GM18520 (cell line): ENCODE measurements at regions not wholly inside any gene's neighbourhood (a gene's known extent, or its start where the extent isn't known, plus 50 kb on each side); places are given as distances from the start of the nearest gene placed in this dataset.
"Not testable (repeated sequence)": the region's sequence is repeated elsewhere in the genome, so short reads cannot be mapped to it uniquely, and the experiment has no call there.

Experiments
- ATAC-seq: cut with Tn5 transposase; IDR thresholded peaks from one replicate; pipeline ENCODE4 v1.9.1; 2021; ENCODE audit not compliant: unreplicated experiment

- no peak for ATAC-seq
Measured at GRCh38 chr10:63773962-63774361, 252.8 kb downstream of the REEP3 start.

- ATAC-seq, result no peak
Measured at GRCh38 chr10:63780101-63780500, 258.9 kb downstream of the REEP3 start.

DNA sequence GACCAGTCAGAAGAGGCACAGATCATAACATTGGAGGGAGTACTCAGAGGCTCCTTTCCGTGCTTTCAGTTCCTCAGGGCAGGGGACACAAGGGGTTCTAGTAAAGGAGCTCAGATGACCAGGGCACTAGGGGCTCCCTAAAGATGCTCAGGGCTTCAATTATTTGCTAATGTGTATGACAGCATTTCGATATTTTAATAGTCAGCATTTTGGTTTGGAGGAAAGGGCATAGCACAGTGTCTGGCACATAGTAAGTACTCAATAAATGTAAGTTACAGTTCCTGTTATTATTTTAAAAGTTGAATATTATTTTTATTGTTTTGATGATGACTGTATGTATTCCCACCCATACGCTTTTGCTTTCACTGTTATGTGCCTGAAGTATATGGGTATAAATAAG lies 260.0 kb downstream of the REEP3 start:
- no peak for ATAC-seq

GRCh38 chr10:63783882-63784281 lies 262.7 kb downstream of the REEP3 start:
- ATAC-seq, result no peak

DNA sequence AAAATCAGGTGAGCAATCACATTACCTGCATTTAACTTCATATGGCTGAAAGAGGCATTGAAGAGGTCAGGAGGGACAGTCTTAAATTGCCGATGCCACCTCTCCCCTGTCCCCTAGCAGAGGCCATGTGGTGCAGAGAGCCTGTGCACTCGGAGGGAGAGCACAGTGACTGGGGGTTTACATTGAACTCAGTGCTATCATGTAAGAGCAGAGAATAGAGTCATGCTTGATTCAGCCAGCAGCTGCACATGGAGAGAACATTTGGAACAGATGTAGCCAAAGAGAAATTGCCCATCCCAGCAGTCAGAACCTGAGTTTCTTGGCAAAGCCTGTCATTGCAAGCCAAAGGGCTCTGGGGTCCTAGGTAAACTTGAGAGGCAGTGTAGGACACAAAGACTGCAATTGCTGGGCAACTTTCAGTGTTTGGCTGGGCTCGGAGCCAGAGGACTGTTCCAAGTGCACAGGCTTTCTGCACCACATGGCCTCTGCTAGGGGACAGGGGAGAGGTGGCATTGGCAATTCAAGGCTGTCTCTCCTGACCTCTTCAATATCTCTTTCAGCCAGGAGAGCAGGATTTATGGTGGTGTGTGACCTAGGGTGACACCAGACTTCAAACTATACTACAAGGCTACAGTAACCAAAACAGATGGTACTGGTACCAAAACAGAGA lies 267.1 kb downstream of the REEP3 start:
- ATAC-seq, result no peak

GRCh38 chr10:63795094-63795860 lies 274.1 kb downstream of the REEP3 start:
- ATAC-seq, result no peak

DNA sequence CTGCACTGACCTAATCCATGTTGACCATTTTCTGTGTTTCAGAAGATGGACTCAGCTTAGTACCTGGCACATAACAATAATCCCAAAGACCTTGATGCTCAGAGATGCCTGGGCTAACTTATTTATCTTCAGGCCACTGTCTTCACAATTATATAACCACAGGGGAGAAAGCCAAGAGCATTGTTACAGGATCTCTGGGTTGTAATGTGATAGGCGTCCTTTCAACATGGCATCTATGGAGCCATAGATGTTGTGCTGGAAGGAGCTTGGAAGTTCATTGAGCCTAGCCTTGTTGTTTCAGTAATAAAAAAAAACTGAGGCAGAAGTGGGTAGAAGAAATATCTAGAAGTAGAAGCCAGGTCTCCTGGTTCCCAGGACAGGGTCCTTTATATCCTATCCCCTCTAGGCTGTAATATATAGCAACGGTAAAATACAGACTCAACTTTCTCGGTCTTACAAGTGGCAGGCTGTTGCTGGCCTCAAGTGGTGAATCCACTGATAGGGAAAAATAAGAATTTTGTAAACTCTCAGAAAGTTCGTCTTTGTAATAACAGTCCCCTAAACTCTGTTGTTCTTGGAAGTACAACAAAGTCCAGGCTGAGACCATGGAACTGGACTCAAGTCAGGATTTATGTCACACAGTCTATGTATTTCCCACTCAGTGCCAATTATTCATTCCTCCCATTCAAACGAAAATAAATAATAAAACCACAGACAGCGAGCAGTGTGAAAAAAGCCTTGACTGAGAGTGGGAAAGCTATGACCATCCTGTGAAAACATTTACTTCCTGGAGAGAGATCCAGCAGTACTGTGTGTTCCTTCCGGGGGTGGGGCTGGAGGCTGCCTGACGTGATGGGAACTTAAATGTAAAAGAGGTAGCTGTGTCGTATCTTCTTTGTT lies 277.6 kb downstream of the REEP3 start:
- ATAC-seq, result no peak

- ATAC-seq, result no peak
Measured at GRCh38 chr10:63799521-63800300, 278.5 kb downstream of the REEP3 start.

DNA sequence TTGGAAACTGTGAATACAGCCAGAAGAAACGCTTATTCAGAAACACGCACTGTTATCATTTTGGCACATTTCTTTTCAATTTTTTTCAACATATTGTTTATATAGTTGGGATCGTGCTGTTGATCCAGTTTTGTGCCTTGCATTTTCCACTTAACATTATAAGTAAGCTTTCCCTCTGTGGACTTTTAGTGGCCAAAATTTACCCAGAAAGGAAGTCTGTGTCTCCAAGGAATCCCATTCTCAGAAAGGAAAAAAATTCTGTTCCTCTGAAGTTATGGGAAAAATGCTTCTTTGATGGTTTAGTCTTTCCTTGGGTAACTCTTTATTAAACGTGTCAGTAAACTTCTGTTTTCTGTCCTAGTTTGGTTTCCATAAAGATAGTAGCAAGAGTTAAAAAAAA lies 280.0 kb downstream of the REEP3 start:
- no peak for ATAC-seq

DNA sequence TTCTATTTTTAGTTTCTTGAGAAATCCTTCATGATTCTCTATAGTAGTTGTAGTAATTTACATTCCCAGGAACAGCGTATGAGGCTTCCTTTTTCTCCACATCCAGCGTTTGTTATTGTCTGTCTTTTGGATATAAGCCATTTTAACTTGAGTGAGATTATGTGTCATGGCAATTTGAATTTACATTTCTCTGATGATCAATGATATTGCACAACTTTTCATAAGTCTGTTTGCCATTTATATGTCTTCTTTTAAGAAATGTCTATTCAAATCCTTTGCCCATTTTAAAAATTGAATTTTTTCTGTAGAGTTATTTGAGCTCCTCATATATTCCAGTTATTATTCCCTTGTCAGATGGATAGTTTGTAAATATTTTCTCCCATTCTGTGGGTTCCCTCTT lies 285.1 kb downstream of the REEP3 start:
- ATAC-seq, result no peak

DNA sequence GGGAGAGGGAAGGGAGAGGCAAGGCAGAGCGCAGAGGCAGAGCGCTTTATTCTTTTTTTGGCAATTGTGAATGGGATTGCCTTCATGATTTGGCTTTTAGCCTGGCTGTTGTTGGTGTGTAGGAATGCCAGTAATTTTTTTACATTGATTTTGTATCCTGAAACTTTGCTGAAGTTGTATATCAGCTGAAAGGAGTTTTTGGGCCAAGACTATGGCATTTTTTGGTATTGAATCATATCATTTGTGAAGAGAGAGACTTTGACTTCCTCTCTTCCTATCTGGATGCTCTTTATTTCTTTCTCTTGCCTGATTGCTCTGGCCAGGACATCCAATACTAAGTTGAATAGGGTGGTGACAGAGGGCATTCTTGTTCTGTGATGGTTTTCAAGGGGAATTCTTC lies 291.3 kb downstream of the REEP3 start:
- no peak for ATAC-seq

DNA sequence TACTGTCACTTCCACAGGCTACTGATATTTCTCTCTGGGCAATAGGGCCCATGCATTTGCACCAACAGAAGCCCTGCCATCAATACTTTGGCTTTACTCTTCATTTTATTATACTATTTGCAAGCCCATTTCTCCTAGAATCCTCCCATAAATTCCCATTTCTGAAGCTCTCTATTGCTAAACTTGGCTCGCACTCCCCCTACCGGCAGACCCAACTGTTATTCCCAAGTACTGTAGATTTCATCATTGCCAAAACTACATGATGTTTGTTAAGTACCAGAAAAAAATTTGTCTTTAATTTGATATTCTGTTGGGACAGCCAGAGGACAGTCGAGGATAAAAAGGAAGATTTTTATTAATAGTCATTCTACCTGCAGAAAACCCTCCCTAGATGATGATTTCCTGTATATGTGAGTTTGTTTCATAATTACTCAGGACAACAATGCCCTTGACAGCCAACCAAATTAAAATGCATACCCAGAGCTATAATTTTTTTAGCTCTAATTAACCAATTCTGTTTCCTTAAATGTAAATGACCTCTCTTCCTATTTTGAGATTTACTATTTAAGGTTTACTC lies 298.6 kb downstream of the REEP3 start:
- no peak for ATAC-seq

- no peak for ATAC-seq
Measured at GRCh38 chr10:63822496-63822895, 301.3 kb downstream of the REEP3 start.

DNA sequence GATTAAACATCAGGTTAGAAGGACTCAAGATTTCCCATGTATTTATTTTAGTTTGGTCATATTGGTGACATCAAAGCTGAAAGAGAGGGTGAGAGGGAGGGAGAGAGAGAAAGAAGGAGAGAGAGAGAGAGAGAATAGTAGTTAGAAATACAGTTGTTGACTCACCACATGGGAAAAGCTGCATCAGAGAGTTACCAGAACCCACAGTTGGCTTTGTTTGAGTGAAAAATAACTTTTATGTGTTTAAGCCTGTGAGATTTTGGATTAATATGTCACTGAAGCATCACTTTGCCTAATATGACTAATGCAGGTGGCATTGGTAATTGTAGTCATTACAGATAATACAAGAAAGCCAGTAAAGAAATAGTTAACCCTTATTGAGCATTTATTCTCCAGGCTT lies 303.9 kb downstream of the REEP3 start:
- ATAC-seq, result no peak

DNA sequence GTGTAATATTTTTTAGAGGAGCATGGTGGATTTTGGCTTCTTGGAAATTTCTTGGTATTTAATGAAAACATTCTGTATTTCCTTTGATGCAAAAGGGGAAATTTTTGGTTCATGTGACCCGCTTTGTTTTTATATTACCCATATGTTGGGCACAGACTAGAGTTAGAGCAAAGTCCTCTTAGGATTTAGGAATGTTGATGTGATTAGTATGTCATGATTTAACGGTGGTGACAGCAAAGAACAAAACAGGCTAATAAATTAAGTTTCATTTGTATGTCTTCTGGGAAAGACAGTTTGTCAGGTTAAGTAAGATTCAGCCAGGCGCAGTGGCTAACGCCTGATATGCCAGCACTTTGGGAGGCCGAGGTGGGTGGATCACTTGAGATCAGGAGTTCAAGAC lies 304.6 kb downstream of the REEP3 start:
- ATAC-seq, result no peak

DNA sequence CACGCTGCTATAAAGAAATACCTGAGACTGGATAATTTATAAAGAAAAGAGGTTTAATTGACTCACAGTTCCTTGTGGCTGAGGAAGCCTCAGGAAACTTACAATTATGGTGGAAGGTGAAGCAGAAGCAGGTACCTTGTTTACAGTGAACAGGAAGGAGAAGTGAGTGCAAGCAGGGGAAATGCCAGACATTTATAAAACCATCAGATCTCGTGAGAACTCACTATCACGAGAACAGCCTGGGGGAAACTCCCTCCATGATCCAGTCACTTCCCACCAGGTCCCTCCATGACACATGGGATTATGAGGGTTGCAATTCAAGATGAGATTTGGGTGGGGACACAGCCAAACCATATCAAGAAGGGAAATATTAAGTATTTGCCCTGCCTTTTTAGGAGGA lies 305.8 kb downstream of the REEP3 start:
- not testable (repeated sequence) for ATAC-seq

- ATAC-seq, result no peak
Measured at GRCh38 chr10:63829020-63829419, 307.8 kb downstream of the REEP3 start.

DNA sequence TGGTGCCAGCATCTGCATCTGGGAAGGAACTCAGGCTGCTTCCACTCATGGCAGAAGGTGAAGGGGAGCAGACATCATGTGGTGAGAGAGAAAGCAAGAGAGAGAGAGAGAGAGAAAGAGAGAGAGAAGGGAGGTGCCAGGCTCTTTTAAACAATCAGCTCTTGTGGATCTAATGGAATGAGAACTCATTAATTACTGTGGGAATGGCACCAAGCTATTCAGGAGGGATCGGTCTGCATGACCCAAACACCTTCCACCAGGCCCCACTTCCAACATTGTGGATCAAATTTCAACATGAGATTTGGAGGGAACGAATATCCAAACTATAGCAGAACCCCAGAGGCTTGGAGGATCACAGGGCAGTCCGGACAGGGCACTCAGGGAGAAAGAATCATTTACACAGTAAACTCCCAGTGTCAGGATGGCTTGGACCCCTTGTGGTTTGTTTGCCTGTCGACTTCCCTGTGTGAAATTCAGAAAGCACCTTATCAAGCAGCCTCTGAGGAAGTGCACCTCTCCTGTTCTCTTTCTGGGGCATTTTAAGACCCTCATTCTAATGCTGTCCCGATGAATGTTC lies 308.5 kb downstream of the REEP3 start:
- no peak for ATAC-seq

- no peak for ATAC-seq
Measured at GRCh38 chr10:63832686-63833085, 311.5 kb downstream of the REEP3 start.

- ATAC-seq, result no peak
Measured at GRCh38 chr10:63833411-63834060, 312.3 kb downstream of the REEP3 start.
